Stimulated activated CD8-positive, alpha-beta memory T cell treated with anti-CD3 and anti-CD28 coated beads, Interleukin-2, amount 100 ng/mL, for 48 hours (primary cell): ENCODE measurements at regions not wholly inside any gene's neighbourhood (a gene's known extent, or its start where the extent isn't known, plus 50 kb on each side); places are given as distances from the start of the nearest gene placed in this dataset.
"Not testable (repeated sequence)": the region's sequence is repeated elsewhere in the genome, so short reads cannot be mapped to it uniquely, and the experiment has no call there.

ENCODE experiments used
- DNase-seq, 2 donors: peaks; one replicate each; pipeline ENCODE4 v3.0.0-alpha.2; 2020; ENCODE audit warnings: low read depth in 2 of 2

DNA sequence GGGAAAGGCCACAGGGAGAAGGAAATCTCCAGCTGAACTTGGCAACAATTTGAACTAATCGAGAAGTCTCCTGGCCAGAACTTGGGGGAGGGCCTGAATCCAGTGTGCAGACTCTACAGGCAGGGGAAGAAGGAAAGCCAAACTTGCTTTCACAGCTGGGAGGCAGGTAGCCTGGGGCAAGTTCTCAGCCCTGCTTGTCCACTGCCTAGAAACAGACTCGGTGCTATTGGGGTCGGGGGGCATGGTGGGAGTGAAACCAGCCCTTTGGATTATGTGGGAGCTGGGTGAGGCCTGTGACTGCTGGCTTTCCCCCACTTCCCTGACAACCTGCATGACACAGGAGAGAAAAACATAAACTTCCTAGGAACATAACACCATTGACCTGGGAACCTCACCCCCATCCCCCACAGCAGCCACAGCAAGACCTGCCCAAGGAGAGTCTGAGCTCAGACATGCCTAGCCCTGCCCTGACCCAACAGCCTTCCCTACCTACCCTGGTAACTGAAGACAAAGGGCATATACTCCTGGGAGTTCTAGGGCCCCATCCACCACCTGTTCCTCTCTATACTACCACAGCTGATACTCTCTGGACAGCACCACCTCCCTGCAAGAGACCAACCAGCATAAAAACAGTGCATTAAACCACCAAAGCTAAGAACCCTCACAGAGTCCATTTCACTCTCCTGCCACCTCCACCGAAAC is 103.7 kb upstream of the MNS1 start:
- DNase-seq = no peak

DNA sequence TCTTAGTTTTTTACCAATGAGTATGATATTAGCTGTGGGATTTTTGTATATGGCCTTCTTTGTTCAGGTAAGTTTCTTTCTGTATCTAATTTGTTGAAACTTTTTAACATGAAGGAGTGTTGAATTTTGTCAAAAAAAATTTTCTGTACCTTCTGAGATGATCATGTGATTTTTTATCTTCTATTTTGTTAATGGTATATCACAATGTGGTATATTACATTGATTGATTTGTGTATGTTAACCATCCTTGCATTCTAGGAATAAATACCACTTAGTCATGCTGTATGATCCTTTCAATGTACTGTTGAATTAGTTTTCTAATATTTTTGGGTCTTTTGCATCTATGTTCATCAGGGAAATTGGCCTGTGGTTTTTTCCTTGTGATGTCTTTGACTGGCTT is 92.5 kb upstream of the MNS1 start:
- no peak for DNase-seq

DNA sequence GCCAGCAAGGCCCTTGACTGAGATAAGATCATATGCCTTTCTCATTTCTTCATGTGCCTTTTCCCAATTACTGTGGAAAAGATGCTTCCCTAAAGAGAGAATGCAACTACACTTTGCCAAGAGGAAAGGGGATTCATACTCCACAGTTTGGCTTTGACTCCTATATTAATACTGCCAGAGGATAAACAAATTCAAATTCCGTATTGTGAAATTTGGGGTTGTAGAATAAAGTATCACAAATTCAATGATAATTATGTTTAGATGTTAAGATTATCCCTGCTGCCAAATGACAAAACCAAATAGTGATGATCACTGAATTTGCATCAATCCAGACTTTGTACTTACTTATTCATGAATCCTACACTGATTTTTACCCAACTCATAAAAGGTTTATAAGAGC is 88.5 kb upstream of the MNS1 start:
- DNase-seq = no peak

DNA sequence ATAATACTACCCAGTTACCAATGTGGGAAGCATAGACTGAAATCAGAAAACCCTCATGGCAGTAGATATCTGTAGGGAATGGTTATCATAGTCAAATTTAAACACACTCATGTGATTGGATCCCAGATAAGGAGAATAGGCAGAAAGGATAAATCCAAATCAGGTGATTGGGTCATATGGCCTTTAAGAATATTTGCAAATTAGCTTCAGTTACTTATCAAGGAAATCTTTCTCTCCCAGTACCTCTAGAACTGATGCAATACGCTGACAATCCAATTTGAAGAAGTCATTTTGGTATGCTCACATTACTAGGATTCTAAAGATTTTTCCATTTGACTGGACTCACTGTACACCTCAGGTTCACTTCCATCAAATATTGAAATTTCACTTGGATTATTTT is 87.7 kb upstream of the MNS1 start:
- DNase-seq = no peak

DNA sequence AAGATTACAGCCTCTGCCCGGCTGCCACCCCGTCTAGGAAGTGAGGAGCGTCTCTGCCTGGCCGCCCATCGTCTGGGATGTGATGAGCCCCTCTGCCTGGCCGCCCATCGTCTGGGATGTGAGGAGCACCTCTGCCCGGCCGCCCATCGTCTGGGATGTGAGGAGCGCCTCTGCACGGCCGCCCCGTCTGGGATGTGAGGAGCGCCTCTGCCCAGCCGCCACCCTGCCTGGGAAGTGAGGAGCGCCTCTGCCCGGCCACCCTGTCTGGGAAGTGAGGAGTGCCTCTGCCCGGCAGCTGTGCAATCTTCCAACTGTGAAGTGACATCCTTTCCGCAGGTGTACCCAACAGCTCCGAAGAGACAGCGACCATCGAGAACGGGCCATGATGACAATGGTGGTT is 75.6 kb upstream of the MNS1 start:
- DNase-seq = not testable (repeated sequence)

DNA sequence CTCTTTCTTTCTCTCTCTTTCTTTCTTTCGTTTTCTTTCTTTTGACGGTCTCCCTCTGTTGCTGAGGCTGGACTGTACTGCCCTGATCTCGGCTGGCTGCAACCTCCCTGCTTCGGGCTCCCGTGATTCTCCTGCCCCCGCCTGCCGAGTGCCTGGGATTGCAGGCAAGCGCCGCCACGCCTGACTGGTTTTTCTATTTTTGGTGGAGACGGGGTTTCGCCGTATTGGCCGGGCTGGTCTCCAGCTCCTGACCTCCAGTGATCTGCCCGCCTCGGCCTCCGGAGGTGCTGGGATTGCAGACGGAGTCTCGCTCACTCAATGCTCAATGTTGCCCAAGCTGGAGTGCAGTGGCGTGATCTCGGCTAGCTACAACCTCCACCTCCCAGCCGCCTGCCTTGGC is 75.2 kb upstream of the MNS1 start:
- not testable (repeated sequence) for DNase-seq

DNA sequence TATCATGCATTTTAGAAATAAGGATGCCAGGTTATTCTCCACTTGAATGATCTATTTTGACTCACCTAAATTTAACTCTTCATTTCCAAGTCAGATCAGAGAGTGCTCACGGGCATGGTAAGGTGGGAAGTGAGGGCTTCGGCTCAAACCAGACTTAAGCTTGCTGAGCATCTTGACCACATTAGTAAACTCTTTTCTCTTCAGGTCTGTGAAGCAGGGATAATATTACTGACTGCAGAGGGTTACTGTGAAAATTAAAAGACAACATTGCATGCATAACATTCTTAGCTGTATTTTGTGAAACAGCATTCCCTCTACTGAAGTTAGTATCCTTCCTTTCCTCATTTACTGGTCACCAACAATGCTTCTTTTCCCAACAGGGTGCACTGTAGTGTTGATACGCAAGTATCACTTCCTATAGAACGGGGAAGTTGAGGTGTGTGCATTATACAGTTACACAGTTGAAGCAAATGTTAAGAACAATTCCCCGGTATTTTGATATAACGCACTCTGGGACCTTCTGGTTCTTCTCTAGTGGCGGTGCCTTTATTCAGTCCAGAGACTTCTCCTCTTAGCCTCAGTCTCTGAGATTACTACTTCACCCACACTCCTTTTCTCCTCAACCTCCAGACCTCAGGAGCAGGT is 74.1 kb upstream of the MNS1 start:
- no peak for DNase-seq

DNA sequence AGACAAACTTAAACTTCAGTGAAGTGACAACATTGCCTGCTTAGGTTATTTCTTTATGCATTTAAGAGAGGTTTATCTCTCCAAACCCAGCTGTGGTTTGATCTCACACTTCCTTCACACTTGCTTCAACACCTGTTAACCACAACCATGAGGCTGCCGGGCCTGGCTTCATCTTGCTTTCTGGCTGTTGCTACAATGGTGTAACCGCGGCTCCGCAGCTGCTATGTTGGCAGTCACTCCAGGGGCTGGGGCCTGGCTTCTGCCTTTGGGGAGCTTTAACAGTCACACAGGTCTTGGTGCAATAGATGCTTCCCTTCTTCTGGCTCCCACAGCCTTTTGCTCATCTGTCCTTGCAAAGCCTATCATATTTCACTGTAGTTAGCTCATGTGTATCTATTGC is 72.9 kb upstream of the MNS1 start:
- peak; percentile 1 to 15 for DNase-seq

DNA sequence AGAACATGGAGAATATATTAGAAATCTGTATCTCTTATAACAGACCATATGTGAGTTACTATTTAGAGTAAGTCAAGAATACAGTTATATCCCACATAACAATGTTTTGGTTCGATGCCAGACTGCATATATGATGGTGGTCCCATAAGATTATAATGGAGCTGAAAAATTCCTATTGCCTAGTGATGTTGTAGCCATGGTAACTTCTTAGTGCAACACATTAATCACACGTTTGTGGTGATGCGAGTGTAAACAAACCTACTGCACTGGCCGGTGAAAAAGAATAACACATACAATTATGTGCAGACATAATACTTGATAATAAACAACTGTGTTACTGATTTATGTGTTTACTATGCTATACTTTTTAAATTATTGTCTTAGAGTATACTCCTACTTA is 69.8 kb upstream of the MNS1 start:
- no peak for DNase-seq

DNA sequence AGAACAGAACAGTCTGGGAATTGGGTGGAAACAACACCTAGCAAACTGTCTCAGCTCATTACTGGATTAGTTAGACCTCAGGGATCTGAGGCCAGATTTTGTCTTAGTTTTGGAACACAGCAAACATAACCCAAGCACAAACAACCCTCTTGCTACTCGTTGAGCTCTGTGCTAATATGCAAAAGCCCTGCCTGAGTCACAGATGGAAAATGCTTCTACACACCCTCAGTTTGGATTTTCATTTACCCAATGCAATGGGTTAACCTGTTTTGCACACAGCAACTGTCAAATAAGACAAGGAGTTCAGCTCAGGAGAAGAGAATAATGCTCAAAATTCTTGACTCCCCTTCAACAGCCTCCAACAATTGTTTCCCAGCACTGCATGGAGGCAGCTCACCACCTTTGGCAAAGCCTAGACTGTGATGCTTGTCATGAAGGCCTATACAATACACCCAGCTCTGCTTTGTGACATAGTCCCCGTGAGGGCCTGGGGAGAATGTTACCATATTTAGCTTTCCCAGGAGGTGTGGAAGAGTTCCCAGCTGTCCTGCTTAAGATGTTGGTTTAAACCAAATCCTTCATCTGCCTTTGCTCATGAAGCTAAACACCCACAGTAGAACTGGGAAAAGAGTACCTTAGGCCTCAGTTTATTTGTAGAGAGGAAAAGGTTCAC is 68.9 kb upstream of the MNS1 start:
- DNase-seq = no peak

DNA sequence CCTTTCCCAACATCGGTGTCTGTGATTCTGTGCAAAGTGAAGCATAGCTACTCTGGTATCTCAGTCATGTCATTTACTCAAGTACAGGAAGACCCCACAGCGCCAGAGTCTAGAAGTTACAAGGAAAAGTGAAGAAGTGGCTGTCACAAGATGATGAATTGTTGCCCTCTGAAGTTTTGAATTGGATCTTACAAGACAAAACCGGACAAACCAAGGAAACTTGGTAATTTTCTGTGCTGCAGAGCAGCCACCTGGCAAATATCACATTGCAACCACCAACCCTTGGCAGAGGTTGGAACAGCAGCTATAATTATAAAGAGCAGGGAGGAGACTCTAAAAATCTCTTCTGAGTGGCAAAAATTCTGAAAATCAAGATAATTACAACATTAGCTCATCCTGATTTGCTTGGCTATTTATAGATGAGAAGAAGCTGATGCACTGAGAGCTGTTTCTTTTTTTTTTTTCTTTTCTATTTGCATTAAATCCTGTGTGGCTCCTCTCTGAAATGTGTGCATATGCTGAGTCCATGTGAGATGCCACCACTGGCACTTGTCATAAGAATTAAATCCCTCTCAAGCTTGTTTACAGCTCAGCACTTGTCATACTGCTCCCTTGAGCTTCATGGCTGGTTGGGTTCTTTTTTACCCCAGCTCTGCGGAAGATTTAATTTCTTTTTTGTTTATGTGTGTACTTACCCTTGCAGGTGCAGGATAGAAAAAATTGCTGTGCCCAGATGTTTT is 68.0 kb upstream of the MNS1 start:
- DNase-seq = no peak

DNA sequence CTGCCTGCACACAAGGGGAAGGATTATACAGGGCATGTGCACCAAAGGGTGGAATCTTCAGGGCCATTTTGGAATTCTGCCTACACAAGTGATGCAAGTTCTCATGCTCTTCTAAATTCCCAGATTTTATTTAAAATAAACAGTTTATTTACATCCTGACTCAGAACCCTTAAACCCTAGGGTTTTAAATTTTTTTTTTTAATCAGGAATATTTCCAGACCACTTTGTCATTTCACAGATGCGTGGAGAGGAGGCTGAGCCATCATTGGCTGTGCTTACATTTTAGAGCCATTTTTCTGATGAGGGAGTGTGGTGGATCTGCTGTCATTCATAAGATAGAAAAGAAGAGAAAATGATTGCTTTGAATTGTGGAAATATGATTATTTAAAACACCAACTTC is 65.2 kb upstream of the MNS1 start:
- no peak for DNase-seq

DNA sequence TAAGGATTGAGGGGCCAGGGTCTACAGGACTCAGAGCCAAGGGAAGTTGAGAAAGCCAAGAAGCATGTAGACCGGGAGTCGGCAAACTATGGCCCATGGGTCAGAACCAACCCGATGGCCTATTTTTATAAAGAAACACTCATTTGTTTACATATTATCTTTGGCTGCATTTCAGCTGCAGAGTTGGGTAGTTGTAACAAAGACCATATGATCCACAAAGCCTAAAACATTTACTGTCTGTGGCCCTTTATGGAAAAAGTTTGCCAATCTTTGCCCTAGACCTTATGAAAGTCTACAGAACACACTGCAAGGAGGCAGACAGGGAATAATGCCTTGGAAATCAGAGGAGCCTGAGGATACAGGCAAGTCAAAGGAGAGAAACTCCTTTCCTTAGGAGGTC is 63.2 kb upstream of the MNS1 start:
- no peak for DNase-seq

DNA sequence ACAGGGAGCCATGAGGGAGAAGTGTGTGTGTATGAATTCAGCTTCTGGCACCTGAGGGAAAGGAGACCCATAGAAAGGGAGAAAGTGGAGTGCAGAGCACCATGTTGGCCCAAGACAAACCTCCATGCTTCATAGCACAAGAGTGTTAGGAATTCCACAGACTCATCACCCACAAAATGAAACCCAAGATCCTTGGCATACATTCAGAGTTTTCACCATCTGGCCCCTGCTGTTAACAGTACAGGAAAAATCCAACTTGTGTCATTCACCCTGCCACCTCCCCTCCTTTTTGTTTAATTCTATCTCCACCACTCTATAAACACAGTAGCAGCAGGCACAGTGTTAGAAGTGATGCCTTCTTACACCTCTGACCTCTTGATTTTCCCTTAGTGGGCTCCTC is 60.0 kb upstream of the MNS1 start:
- no peak for DNase-seq

DNA sequence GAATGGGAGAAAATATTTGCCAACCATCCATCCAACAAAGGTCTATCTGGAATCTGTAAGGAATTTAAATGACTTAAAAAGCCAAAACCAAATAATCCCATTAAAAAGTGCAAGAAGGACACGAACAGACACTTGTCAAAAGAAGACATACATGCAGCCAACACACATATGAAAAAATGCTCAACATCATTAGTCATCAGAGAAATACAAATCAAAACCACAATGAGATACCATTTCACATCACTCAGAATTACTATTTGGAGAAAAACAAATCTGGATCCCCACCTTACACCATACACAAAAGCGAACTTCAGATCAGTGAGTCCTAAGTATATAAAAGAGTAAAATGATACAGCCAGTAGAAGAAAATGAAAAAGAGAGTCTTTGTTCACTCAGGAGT is 58.6 kb upstream of the MNS1 start:
- no peak for DNase-seq

DNA sequence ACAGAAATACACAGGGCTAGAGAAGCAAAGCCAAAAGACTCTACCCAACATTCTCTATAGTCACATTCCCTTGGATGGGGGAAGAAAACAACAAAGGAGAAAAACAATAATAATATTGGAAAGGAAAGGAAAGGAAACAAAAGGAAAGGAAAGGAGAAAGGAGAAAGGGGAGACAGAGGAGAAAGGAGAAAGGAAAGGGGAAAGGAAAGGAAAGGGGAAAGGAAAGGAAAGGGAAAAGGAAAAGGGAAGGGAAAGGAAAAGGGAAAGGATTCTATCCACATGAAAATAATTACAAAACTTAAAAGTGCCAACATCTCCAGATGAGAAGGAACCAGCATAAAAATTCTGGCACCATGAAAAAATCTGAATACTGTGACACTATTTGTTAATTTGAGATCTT is 54.1 kb upstream of the MNS1 start:
- DNase-seq = no peak
